GM12864 (cell line): ENCODE measurements at regions not wholly inside any gene's neighbourhood (a gene's known extent, or its start where the extent isn't known, plus 50 kb on each side); places are given as distances from the start of the nearest gene placed in this dataset.
"Not testable (repeated sequence)": the region's sequence is repeated elsewhere in the genome, so short reads cannot be mapped to it uniquely, and the experiment has no call there.

Experiments used
- DNase-seq: peaks from one replicate; pipeline ENCODE4 v3.0.0-alpha.2; 2011; ENCODE audit warnings: low read depth
- H3K4me3 ChIP-seq: 2 replicates; pipeline ENCODE4 v1.5.1; 2011; ENCODE audit warnings: mild to moderate bottlenecking, low read depth, low read length, control low read depth
- CTCF ChIP-seq: IDR thresholded peaks from 2 replicates; pipeline ENCODE4 v1.5.1; 2011; ENCODE audit warnings: low read depth, mild to moderate bottlenecking, moderate library complexity, low read length, control low read depth, inconsistent platforms; ENCODE audit errors: missing control alignments

GRCh38 chr2:131724019-131724418 lies 196.3 kb downstream of the CCDC74A start:
- H3K4me3 ChIP-seq = no peak overlapping the region

GRCh38 chr2:131728451-131728850 lies 200.8 kb downstream of the CCDC74A start:
- not testable (repeated sequence) for DNase-seq, H3K4me3 ChIP-seq

More at GRCh38 chr2:131724019-131724418, 196.3 kb downstream of the CCDC74A start:
- no peak for DNase-seq
- TF ChIP-seq CTCF = no peak

GRCh38 chr2:131733530-131733929 lies 205.8 kb downstream of the CCDC74A start:
- DNase-seq = not testable (repeated sequence)

GRCh38 chr2:131736406-131736805 lies 208.7 kb downstream of the CCDC74A start:
- H3K4me3 ChIP-seq, DNase-seq: not testable (repeated sequence)

More at GRCh38 chr2:131733530-131733929, 205.8 kb downstream of the CCDC74A start:
- not testable (repeated sequence) for H3K4me3 ChIP-seq

- not testable (repeated sequence) for H3K4me3 ChIP-seq, DNase-seq
These were observed 210.8 kb downstream of the CCDC74A start for GRCh38 chr2:131738533-131738932.

GRCh38 chr2:131738996-131739434 lies 211.3 kb downstream of the CCDC74A start:
- DNase-seq, H3K4me3 ChIP-seq: not testable (repeated sequence)

GRCh38 chr2:131753640-131754561 lies 226.2 kb downstream of the CCDC74A start:
- TF ChIP-seq CTCF = no peak
- H3K4me3 ChIP-seq = no peak overlapping the region
- DNase-seq = no peak

- DNase-seq = no peak
- TF ChIP-seq CTCF = no peak
- H3K4me3 ChIP-seq = no peak overlapping the region
These were observed 227.4 kb downstream of the CCDC74A start for GRCh38 chr2:131754929-131755720.

GRCh38 chr2:131756141-131756907 lies 228.6 kb downstream of the CCDC74A start:
- no peak overlapping the region for H3K4me3 ChIP-seq

GRCh38 chr2:131758941-131759340 lies 231.3 kb downstream of the CCDC74A start:
- H3K4me3 ChIP-seq, DNase-seq: not testable (repeated sequence)

More at GRCh38 chr2:131756141-131756907, 228.6 kb downstream of the CCDC74A start:
- no peak for TF ChIP-seq CTCF
- no peak for DNase-seq

- H3K4me3 ChIP-seq, DNase-seq: not testable (repeated sequence)
These were observed 247.4 kb downstream of the CCDC74A start for GRCh38 chr2:131774955-131775555.
